DMS114 treated with DMSO at 0.1 percent for 48 hours (cell line): ENCODE measurements at regions not wholly inside any gene's neighbourhood (a gene's known extent, or its start where the extent isn't known, plus 50 kb on each side); places are given as distances from the start of the nearest gene placed in this dataset.
"Not testable (repeated sequence)": the region's sequence is repeated elsewhere in the genome, so short reads cannot be mapped to it uniquely, and the experiment has no call there.

Experiments
- DNase-seq: peaks from one replicate; lab custom pipeline; 2025; ENCODE audit not compliant: unreplicated experiment; lab: John Stamatoyannopoulos, UW

DNA sequence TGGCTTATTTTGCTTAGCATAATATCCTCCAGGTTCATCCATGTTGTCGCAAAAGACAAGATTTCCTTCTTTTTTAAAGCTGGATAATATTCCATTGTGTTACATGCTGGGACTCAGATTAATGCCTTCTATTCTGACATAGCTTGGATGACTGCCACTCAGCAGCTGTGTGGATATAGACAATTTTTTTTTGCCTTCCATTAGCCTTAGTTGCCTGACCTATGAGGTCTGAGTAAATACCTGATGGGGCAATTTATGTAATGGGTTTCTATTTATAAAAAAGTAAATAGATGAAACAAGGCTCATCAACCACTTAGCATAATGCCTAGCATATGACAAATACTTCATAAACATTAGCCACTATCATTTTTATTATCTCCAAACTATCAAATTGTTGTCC is 515.4 kb downstream of the ZNF674 start:
- no peak for DNase-seq

DNA sequence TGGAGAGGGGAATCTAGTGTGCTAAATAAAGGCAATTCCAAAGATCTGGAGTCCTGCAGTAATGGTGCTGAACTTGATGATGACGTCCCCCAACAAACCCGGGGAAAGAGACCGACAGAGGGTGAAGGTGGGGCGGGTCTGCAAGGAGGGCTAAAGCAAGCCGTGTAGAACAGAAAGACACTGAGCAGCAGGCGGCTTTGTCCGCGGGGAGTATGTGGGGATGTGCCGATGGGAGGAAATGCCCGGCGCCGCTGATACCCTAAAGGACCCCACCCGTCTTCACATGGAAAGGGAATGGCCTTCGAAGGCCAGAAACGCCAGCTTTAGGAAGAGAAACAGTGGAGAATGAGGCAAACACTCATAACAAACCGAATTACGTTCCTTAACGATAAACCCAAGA is 528.9 kb downstream of the ZNF674 start:
- no peak for DNase-seq

DNA sequence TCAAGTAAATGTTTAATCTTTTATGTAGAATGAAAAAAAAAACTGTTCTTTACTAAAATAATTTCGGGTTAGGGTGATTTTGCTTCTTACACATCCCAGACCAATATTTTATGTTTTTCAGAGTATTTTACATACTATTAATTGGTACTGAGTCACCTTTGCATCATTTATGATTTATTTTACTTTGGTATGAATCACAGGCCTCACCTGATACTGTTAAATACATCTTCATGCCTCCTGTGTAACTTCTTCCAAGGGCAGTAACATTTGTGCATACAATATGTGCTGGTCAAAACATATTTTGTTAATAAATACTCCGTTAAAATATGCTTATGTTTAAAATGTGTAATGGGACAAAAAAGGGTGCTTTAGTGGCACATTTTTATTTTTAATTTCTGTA is 529.6 kb downstream of the ZNF674 start:
- DNase-seq: no peak

DNA sequence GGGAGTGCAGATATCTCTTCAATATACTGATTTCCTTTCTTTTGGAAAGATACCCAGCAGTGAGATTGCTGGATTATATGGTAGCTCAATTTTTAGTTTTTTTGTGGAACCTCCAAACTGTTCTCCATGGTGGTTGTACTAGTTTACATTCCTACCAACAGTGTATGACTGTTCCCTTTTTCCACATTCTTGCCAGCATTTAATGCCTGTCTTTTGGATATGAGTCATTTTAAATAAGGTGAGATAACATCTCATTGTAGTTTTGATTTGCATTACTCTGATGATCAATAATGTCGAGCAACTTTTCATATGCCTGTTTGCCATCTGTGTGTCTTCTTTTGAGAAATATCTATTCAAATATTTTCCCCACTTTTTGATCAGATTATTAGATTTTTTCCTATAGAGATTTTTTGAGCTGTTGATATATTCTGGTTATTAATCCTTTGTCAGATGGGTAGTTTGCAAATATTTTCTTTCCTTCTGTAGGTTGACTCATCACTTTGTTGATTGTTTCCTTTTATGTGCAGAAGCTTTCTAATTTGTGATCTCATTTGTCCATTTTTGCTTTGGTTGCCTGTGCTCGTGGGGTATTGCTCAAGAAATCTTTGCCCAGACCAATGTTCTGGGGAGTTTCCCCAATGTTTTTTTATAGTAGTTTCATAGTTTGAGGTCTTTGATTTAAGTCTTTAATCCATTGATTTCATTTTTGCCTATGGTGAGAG is 552.7 kb downstream of the ZNF674 start:
- no peak for DNase-seq

DNA sequence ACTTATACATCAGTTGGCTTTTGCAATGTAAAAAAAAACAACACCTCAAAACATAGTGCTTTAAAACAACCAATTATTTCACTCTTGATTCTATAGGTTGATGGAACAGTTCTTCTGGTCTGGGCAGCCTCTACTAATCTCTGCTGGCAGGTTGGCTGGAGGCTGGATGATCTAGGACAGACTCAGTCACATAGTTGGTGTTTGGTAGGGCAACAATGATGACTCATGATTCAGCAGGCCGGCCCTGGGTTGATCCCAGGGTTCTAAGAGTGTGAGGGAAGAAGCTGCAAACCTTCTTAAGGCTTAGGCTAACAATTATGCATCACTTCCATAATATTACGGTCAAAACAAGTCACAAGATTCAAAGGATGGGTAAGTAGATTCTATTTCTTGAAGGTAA is 558.2 kb downstream of the ZNF674 start:
- DNase-seq: no peak

- no peak for DNase-seq
Observed at GRCh38 chrX:45986081-45986480, 559.1 kb downstream of the ZNF674 start.

DNA sequence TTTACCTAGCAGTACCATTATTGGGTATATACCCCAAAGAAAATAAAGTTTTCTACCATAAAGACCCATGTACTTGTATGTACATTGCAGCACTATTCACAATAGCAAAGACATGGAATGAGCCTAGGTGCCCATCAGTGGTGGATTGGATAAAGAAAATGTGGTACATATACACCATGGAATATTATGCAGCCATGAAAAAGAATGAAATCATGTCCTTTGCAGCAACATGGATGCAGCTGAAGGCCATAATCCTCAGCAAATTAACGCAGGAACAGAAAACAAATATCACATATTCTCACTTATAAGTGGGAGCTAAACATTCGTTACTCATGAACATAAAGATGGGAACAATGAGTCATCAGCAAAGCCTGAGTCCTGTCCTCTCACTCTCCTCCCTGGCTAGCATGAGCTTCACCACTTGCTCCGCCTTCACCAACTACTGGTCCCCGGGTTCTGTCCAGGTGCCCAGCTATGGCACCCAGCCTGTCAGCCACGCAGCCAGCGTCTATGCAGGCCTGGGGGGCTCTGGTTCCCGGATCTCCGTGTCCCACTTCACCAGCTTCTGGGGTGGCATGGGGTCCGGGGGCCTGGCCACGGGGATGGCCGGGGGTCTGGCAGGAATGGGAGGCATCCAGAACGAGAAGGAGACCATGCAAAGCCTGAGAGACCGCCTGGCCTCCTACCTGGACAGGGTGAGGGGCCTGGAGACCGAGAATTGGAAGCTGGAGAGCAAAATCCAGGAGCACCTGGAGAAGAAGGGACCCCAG is 562.1 kb downstream of the ZNF674 start:
- DNase-seq: not testable (repeated sequence)

- DNase-seq: no peak
Observed at GRCh38 chrX:45980726-45981125, 564.5 kb downstream of the ZNF674 start.

GRCh38 chrX:45975633-45976032 is 569.6 kb downstream of the ZNF674 start:
- DNase-seq: no peak

- DNase-seq: no peak
Observed at GRCh38 chrX:45972636-45973035, 572.6 kb downstream of the ZNF674 start.

- no peak for DNase-seq
Observed at GRCh38 chrX:45959567-45959966, 585.7 kb downstream of the ZNF674 start.

DNA sequence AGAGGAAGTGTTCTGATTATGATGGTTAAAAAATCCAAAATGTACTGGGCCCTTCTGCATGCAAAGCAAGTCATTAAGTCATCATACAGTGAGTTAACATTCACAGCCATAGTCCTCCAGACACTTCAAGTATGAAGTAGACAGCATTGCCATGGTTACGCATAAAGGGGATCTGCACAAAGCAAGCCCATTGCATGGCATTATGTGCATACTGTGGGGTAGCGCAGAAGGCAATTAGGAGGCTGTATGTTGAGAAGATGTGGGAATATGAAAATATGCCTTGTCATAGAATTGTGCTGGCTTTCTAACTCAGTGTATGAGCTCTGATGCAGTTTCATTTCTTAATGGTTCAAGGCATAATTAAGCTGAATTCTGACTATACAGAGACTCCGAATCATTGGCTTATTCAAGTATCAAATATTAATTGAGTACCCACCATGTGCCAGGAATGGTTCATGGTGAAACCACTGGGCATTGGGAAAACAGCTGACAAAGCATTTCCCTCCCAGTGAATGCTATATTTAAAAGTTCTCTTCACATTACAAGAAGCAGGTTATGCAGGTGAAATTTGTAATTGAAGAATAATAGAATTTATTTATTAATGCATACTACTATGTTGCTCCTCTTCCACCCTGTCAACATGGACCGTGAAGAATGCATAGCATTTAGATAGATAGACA is 588.9 kb downstream of the ZNF674 start:
- DNase-seq: no peak

DNA sequence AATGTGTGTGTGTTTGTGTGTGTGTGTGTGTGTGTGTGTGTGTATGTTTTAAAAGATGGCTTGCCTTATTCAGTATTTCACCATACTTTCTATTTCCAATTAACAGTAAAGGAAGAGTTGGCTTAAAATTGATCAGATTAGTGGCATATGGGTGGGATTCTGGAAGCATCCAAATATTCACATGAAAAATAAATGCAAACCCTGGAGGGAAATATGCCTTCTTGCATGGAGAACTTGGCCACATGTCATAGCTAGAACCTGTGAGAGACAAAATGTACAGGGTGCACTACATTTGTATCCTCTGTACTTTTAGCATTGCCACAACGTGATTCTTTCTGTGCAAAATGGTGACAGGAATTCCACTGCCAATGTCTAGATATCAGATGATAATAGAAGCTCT is 589.6 kb downstream of the ZNF674 start:
- DNase-seq: no peak

- DNase-seq: no peak
Observed at GRCh38 chrX:45954026-45954425, 591.2 kb downstream of the ZNF674 start.

DNA sequence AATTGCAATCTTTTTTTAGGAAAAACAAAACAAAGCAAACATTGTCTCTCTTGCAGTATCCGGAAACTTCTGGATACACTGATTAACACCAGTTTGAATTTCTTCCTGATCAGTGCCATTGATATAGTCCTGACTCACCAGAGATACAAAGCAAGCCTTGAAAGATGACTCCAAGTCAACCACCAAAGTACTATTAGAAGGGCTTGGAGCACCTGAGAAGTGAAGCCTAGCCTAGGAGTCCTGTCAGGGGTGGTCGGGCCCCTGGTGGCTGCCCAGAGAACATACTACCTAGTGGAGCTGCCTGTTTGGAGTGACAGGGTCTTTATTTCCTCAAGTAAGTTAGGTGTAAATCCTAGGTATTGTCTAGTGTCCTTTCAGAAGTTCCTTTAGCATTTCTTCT is 593.2 kb downstream of the ZNF674 start:
- DNase-seq: no peak

DNA sequence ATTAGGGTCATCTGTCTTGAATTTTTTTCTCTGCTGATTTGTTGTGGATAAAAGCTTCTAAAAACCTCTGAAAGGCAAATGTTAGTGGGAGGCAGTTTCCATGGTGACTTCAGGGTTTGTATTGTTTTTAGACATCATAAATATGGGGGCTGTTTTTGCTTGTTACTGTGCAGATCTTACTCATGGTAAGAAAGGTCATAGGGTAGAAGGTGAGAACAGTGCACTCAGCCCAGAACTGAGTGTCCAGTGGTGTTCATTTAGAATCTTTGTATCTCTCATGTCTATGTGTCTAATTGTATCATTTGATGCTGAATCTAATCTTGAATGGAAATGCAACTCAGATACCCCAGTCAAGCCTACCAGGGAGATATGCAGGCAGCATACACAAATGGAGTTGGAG is 609.8 kb downstream of the ZNF674 start:
- DNase-seq: no peak

DNA sequence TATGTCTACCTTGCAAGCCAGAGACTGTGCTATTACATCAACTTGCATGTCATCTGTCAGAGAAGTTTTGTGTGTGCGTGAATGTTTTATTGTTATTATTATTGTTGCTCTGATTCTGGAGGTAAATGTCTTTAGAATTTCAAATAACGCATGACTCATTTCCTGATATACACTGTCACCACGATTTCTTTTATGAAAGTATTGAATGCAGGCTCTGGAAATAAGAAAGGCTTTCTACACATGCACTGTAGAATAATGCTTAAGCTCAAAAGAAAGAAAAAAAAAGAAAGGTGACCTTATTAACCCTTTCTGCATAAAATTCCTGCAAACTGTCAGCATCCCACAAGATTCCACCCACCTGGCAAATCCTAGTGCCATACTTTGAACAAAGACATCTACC is 632.9 kb downstream of the ZNF674 start:
- DNase-seq: no peak

- no peak for DNase-seq
Observed at GRCh38 chrX:45907786-45908185, 637.4 kb downstream of the ZNF674 start.

- DNase-seq: no peak
Observed at GRCh38 chrX:45903781-45904201, 641.4 kb downstream of the ZNF674 start.

DNA sequence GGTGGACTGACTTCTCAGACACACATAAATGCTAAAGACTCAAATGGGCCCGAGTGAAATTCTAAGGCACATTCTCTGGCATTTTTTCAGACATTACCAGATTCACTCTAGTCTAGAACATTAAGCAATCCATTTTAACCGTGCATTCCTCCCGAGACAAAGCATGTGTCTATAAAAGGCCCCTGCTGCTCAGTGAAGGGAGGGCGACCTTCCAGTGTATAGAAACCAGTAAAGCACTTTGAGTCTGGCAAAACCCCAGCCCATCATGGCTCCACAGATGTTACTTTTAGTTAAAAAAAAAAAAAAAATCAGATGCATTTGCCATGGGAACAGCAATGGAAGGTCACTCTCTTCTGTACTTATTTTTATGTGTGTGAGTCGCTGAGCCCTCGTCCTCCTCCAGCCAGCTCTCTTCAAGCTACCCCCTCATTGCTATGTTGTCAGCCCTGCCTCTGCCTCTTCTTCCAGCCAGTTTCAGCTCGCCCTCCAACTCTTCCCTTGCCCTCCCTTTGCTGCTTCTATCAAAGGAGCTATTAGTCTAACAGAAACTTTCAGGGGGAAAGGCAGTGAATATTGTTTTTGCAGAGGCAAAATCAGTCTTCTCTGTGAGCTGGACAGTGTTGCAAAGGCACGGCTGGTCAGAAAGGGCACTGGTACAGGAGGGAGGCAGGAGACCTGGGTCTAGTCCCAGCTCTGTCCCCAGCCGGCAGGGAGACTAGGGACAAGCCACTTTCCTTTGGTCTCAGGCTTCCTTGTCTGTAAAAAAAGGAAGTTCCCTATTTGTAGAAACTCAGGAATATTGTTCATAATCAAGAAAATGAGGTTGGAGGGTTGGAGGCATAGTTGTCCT is 644.2 kb downstream of the ZNF674 start:
- no peak for DNase-seq
